ENCODE measurements at regions not wholly inside any gene's neighbourhood (a gene's known extent, or its start where the extent isn't known, plus 50 kb on each side); places are given as distances from the start of the nearest gene placed in this dataset.
A peak's percentile ranks its signal among the peaks of the same experiment; 100 is the strongest.

DNA sequence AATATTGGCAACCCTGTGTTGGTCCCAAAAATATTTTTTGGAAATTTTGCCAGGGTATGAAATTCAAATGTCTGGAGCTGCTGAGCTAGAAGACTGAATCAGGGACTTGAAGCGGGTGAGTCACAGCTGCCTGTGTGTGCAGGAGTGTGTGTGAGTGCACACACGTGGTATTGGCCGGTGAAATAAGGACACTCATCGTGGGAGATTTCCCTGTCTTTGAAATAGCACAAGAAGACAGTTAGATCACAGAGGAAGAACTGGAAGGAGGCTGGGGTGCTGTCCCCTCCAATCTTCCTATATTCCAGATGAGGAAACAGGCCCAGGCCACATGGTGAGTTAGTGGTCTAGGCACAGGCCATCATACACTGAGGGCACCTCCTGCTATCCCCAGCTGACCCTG, 123.8 kb upstream of the MLN start:
- ATAC-seq (no peak), DNase-seq (no peak)
- CTCF ChIA-PET: interaction anchor here (1.8 kb wide), 1 partner anchor 156 kb away, joined by 5 read pairs; no protein-coding TSS in a partner anchor
- H3K27me3 Mint-ChIP-seq: no peaks in the 10 kb centered on the region
- H3K36me3 Mint-ChIP-seq (ENCODE audit: low read depth): no peaks in the 10 kb centered on the region
- H3K27ac Mint-ChIP-seq: no peak overlapping the region
- H3K9me3 Mint-ChIP-seq: no peaks in the 10 kb centered on the region
- intact Hi-C loops (cut with micrococcal nuclease): no loop called here
- TF ChIP-seq, protein P1, sequence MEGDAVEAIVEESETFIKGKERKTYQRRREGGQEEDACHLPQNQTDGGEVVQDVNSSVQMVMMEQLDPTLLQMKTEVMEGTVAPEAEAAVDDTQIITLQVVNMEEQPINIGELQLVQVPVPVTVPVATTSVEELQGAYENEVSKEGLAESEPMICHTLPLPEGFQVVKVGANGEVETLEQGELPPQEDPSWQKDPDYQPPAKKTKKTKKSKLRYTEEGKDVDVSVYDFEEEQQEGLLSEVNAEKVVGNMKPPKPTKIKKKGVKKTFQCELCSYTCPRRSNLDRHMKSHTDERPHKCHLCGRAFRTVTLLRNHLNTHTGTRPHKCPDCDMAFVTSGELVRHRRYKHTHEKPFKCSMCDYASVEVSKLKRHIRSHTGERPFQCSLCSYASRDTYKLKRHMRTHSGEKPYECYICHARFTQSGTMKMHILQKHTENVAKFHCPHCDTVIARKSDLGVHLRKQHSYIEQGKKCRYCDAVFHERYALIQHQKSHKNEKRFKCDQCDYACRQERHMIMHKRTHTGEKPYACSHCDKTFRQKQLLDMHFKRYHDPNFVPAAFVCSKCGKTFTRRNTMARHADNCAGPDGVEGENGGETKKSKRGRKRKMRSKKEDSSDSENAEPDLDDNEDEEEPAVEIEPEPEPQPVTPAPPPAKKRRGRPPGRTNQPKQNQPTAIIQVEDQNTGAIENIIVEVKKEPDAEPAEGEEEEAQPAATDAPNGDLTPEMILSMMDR (IDR thresholded peaks at IDR 0.05): no peak
- POLR2A ChIA-PET: interaction anchor here (0.6 kb wide), 1 partner anchor 748 kb away, joined by 3 read pairs; no protein-coding TSS in a partner anchor
- peaks cover 4% of the 10 kb centered on the region for H3K4me1 Mint-ChIP-seq (ENCODE audit: low read depth)
- no peak overlapping the region for H3K4me3 Mint-ChIP-seq

DNA sequence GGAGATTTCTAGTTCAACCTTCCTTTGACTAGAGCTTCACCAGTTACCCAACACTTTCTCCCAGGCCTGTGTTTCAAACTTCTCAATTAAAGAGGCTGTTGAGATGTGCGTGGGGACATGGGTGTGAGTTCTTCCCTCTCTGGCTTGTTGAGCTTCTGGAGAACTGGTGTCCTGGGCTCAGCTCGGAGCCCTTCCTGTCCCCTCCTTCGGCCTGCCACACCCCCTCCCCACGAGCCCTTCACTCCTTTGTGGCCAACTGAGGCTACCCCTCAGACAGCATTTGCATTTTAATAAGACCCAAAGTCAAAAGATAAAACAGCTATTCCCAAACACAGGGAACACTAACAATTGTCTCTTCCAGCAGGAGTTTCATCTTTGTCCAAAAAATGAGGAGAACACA, 123.3 kb upstream of the MLN start:
- H3K36me3 Mint-ChIP-seq (ENCODE audit: low read depth): no peaks in the 10 kb centered on the region
- no peak overlapping the region for H3K4me3 Mint-ChIP-seq
- peaks cover 6% of the 10 kb centered on the region for H3K4me1 Mint-ChIP-seq (ENCODE audit: low read depth)
- ATAC-seq: no peak
- intact Hi-C loops (cut with micrococcal nuclease): no loop called here
- TF ChIP-seq, protein P1 (IDR thresholded peaks at IDR 0.05): no peak
- no peaks in the 10 kb centered on the region for H3K27me3 Mint-ChIP-seq
- H3K9me3 Mint-ChIP-seq: no peaks in the 10 kb centered on the region
- no peak overlapping the region for H3K27ac Mint-ChIP-seq
- no peak for DNase-seq
- POLR2A ChIA-PET: interaction anchor here (0.6 kb wide), 1 partner anchor 747 kb away, joined by 3 read pairs; no protein-coding TSS in a partner anchor
- CTCF ChIA-PET: interaction anchor here (1.8 kb wide), 1 partner anchor 156 kb away, joined by 5 read pairs; no protein-coding TSS in a partner anchor

DNA sequence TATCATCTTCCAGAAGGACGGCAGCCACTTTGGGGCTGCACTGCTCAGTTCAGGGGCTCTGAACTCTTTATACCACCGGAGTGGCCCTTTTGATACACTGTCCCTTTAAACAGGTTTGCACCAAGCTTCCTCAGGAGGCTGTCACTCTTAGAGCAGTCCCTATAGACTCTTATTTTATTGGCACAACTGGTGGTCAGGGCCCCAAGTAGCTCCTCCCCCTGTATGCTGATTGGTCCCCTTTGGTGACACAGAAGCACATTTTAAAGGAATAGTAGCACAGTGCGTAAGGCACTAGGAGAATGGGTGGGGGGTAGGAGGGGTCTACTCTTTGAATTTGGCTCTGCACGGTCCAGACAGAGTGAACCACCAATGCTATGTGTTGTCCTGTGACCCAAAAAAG, 122.6 kb upstream of the MLN start:
- Mint-ChIP-seq H3K27ac (no peak overlapping the region), H3K4me1 (ENCODE audit: low read depth) (peaks cover 6% of the 10 kb centered on the region), H3K36me3 (ENCODE audit: low read depth) (no peaks in the 10 kb centered on the region), H3K9me3 (no peaks in the 10 kb centered on the region), H3K27me3 (no peaks in the 10 kb centered on the region), H3K4me3 (no peak overlapping the region)
- DNase-seq (no peak), ATAC-seq (peak; percentile 65)
- ChIA-PET CTCF (interaction anchor here (1.8 kb wide), 1 partner anchor 155 kb away, joined by 5 read pairs; no protein-coding TSS in a partner anchor), POLR2A (no interaction called here)
- intact Hi-C loops (cut with micrococcal nuclease): no loop called here
- TF ChIP-seq, protein P1 (IDR thresholded peaks at IDR 0.05): no peak

DNA sequence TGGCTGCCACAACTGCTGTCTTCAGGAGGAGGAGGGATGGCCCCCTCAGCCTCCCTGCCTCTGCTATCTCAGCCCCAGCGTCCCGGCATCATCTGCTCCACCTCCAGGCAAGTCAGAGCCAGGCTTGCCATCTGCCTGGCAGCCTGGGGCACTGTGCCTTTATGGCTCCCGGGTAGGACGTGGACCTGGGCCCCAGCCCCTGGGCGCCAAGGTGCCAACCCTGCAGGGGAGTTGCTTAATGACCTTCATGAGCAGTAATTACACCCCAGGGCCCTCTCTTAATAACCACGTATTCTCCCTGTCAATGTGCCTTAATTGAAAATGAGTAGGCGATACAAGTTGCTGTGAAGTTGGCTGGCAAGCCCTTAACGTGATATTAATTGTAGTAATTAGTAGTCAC, 122.1 kb upstream of the MLN start:
- Mint-ChIP-seq H3K9me3 (no peaks in the 10 kb centered on the region), H3K27me3 (no peaks in the 10 kb centered on the region), H3K27ac (no peak overlapping the region), H3K4me1 (ENCODE audit: low read depth) (peaks cover 6% of the 10 kb centered on the region), H3K36me3 (ENCODE audit: low read depth) (no peaks in the 10 kb centered on the region), H3K4me3 (no peak overlapping the region)
- intact Hi-C loops (cut with micrococcal nuclease): no loop called here
- ChIA-PET CTCF (interaction anchor here (1.8 kb wide), 1 partner anchor 155 kb away, joined by 5 read pairs; no protein-coding TSS in a partner anchor), POLR2A (no interaction called here)
- TF ChIP-seq, protein P1 (IDR thresholded peaks at IDR 0.05): no peak
- DNase-seq: no peak
- no peak for ATAC-seq

DNA sequence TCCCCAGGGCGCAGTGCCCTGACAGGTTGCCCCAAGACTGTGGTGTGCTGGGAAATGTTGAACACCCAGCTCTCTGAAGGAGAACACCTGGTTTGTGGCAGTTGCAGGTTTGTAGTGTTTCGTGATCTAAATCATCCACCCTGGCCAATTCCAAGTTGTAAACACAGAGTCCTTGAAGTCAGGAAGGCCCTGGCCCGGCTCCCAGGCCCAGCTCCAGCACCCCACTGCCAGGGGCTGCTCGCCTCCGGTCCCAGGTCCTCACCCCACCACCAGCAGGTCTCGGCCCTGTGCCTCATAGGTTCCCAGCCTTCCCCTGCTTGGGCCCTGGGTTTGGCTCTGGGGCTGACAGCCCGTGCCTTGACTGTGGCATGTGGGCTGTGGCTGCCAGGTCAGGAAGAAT, 121.4 kb upstream of the MLN start:
- H3K4me3 Mint-ChIP-seq: no peak overlapping the region
- H3K4me1 Mint-ChIP-seq (ENCODE audit: low read depth): peaks cover 6% of the 10 kb centered on the region
- H3K9me3 Mint-ChIP-seq: no peaks in the 10 kb centered on the region
- no peaks in the 10 kb centered on the region for H3K36me3 Mint-ChIP-seq (ENCODE audit: low read depth)
- DNase-seq (no peak), ATAC-seq (no peak)
- TF ChIP-seq, protein P1 (IDR thresholded peaks at IDR 0.05): no peak
- H3K27ac Mint-ChIP-seq: no peak overlapping the region
- CTCF ChIA-PET: no interaction called here
- intact Hi-C loops (cut with micrococcal nuclease): no loop called here
- POLR2A ChIA-PET: interaction anchor here (0.7 kb wide), 1 partner anchor 35 kb away, joined by 3 read pairs; no protein-coding TSS in a partner anchor
- no peaks in the 10 kb centered on the region for H3K27me3 Mint-ChIP-seq
